GM23248 (cell line): ENCODE measurements at regions not wholly inside any gene's neighbourhood (a gene's known extent, or its start where the extent isn't known, plus 50 kb on each side); places are given as distances from the start of the nearest gene placed in this dataset.

Experiments
- EZH2 ChIP-seq: fragments of 200-600 bp; sonication (generic); IDR thresholded peaks from 2 replicates; pipeline ENCODE4 v1.6.1; 2018; ENCODE audit warnings: antibody characterized with exemption, mild to moderate bottlenecking; ENCODE audit not compliant: insufficient read depth, poor library complexity, severe bottlenecking
- EZH2phosphoT487 ChIP-seq: fragments of 200-600 bp; sonication (generic); IDR thresholded peaks from 2 replicates; pipeline ENCODE4 v1.6.1; 2018; ENCODE audit warnings: antibody characterized with exemption, moderate library complexity, mild to moderate bottlenecking, low read depth; ENCODE audit not compliant: insufficient read depth

DNA sequence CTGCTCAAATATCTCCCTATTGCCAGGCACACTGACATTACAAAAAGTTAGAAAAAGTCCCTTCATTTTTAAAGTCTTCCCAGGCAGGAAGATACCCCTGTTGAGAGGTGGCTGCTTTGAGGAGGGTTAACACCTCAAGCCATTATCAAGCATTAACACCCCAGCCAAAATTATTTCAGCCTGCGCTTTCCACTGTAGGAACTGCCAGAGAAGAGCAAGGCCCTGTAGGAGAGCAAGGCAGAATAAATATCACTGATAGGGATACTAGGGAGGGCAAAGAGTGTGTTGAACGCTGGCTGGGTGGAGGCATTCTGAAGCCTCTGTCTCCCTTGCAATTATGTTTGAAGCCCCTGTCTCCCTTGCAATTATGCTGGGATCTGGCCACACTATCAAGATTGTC is 1020.7 kb upstream of the CELF4 start:
- TF ChIP-seq EZH2 (no peak), EZH2phosphoT487 (no peak)
